ENCODE measurements at regions not wholly inside any gene's neighbourhood (a gene's known extent, or its start where the extent isn't known, plus 50 kb on each side); places are given as distances from the start of the nearest gene placed in this dataset.
A peak's percentile ranks its signal among the peaks of the same experiment; 100 is the strongest.

GRCh38 chr2:177138823-177139222 lies 73.8 kb upstream of the HNRNPA3 start:
- TF ChIP-seq CTCF (conservative IDR thresholded peaks at IDR 0.05; ENCODE audit: low read depth, low read length) (no peak), EZH2 (IDR thresholded peaks at IDR 0.05; ENCODE audit: borderline replicate concordance, low read depth, low read length, poor library complexity, severe bottlenecking) (no peak)
- Histone ChIP-seq H3K36me3 (ENCODE audit: insufficient read depth, low read length, poor library complexity, severe bottlenecking) (no peaks in the 10 kb centered on the region), H3K27ac (ENCODE audit: low read depth, low read length, poor library complexity, severe bottlenecking) (no peak overlapping the region), H3K27me3 (replicated peaks; ENCODE audit: insufficient read depth, low read depth, low read length, poor library complexity) (no peaks in the 10 kb centered on the region), H3K4me3 (ENCODE audit: low read depth, low read length, poor library complexity, severe bottlenecking) (no peak overlapping the region), H3K9me3 (ENCODE audit: low read depth, low read length, poor library complexity, severe bottlenecking) (no peaks in the 10 kb centered on the region), H3K4me1 (ENCODE audit: insufficient read depth, low read length, poor library complexity, severe bottlenecking) (peaks cover 14% of the 10 kb centered on the region)
- ChIA-PET CTCF (no interaction called here), POLR2A (ENCODE audit: low non-redundant PET) (no interaction called here)
- intact Hi-C loops (cut with micrococcal nuclease; ENCODE audit: unreplicated experiment): no loop called here
- no TSS peak for BruUV-seq (replicated peaks)
- no peak for DNase-seq (ENCODE audit: low spot score)

- DNase-seq (ENCODE audit: low spot score): no peak
- ChIA-PET POLR2A (ENCODE audit: low non-redundant PET) (no interaction called here), CTCF (interaction anchor here (0.6 kb wide), 1 partner anchor 101 kb away, joined by 3 read pairs; no protein-coding TSS in a partner anchor)
- no TSS peak for BruUV-seq (replicated peaks)
- Histone ChIP-seq H3K9me3 (ENCODE audit: low read depth, low read length, poor library complexity, severe bottlenecking) (no peaks in the 10 kb centered on the region), H3K27me3 (replicated peaks; ENCODE audit: insufficient read depth, low read depth, low read length, poor library complexity) (no peaks in the 10 kb centered on the region), H3K36me3 (ENCODE audit: insufficient read depth, low read length, poor library complexity, severe bottlenecking) (no peaks in the 10 kb centered on the region), H3K4me3 (ENCODE audit: low read depth, low read length, poor library complexity, severe bottlenecking) (no peak overlapping the region), H3K4me1 (ENCODE audit: insufficient read depth, low read length, poor library complexity, severe bottlenecking) (peaks cover 30% of the 10 kb centered on the region), H3K27ac (ENCODE audit: low read depth, low read length, poor library complexity, severe bottlenecking) (no peak overlapping the region)
- intact Hi-C loops (cut with micrococcal nuclease; ENCODE audit: unreplicated experiment): loop anchor here (10.0 kb wide), 1 partner anchor 587 kb away; no protein-coding TSS in a partner anchor
- TF ChIP-seq CTCF (conservative IDR thresholded peaks at IDR 0.05; ENCODE audit: low read depth, low read length) (no peak), EZH2 (IDR thresholded peaks at IDR 0.05; ENCODE audit: borderline replicate concordance, low read depth, low read length, poor library complexity, severe bottlenecking) (no peak)
Measured at GRCh38 chr2:177141866-177142265, 70.7 kb upstream of the HNRNPA3 start.

GRCh38 chr2:177143444-177143843 lies 69.2 kb upstream of the HNRNPA3 start:
- DNase-seq (ENCODE audit: low spot score): peak; percentile 87

More at GRCh38 chr2:177143444-177143843, 69.2 kb upstream of the HNRNPA3 start:
- intact Hi-C loops (cut with micrococcal nuclease; ENCODE audit: unreplicated experiment): loop anchor here (10.0 kb wide), 1 partner anchor 589 kb away; no protein-coding TSS in a partner anchor
- no TSS peak for BruUV-seq (replicated peaks)
- H3K9me3 ChIP-seq (ENCODE audit: low read depth, low read length, poor library complexity, severe bottlenecking): no peaks in the 10 kb centered on the region
- no peak for TF ChIP-seq EZH2 (IDR thresholded peaks at IDR 0.05; ENCODE audit: borderline replicate concordance, low read depth, low read length, poor library complexity, severe bottlenecking)
- no peak for TF ChIP-seq CTCF (conservative IDR thresholded peaks at IDR 0.05; ENCODE audit: low read depth, low read length)
- no peak overlapping the region for H3K4me3 ChIP-seq (ENCODE audit: low read depth, low read length, poor library complexity, severe bottlenecking)
- CTCF ChIA-PET: interaction anchor here (0.8 kb wide), 1 partner anchor 1022 kb away, joined by 3 read pairs; no protein-coding TSS in a partner anchor
- peaks cover 44% of the 10 kb centered on the region for H3K4me1 ChIP-seq (ENCODE audit: insufficient read depth, low read length, poor library complexity, severe bottlenecking)
- H3K27me3 ChIP-seq (replicated peaks; ENCODE audit: insufficient read depth, low read depth, low read length, poor library complexity): no peaks in the 10 kb centered on the region
- H3K27ac ChIP-seq (ENCODE audit: low read depth, low read length, poor library complexity, severe bottlenecking): peak overlapping the region; percentile 56
- no peaks in the 10 kb centered on the region for H3K36me3 ChIP-seq (ENCODE audit: insufficient read depth, low read length, poor library complexity, severe bottlenecking)
- POLR2A ChIA-PET (ENCODE audit: low non-redundant PET): no interaction called here
